Suprapubic skin (tissue), 4 donors: ENCODE measurements at regions not wholly inside any gene's neighbourhood (a gene's known extent, or its start where the extent isn't known, plus 50 kb on each side); places are given as distances from the start of the nearest gene placed in this dataset.

ENCODE experiments used
- DNase-seq, 2 donors: peaks; one replicate each; pipeline ENCODE4 v3.0.0-alpha.2; 2019; ENCODE audit warnings: low spot score in 2 of 2
- H3K27ac ChIP-seq: fragments of 200-600 bp; sonication (generic); one replicate; pipeline ENCODE4 v1.5.1; 2019
- H3K27me3 ChIP-seq: fragments of 200-600 bp; sonication (generic); one replicate; pipeline ENCODE4 v1.5.1; 2019
- H3K36me3 ChIP-seq: fragments of 200-600 bp; sonication (generic); one replicate; pipeline ENCODE4 v1.5.1; 2019
- H3K4me1 ChIP-seq: fragments of 200-600 bp; sonication (generic); one replicate; pipeline ENCODE4 v1.5.1; 2019
- H3K4me3 ChIP-seq: fragments of 200-600 bp; sonication (generic); one replicate; pipeline ENCODE4 v1.5.1; 2019; ENCODE audit warnings: mild to moderate bottlenecking
- H3K9me3 ChIP-seq: fragments of 200-600 bp; sonication (generic); one replicate; pipeline ENCODE4 v1.5.1; 2019
- EP300 ChIP-seq: sonication (generic); formaldehyde crosslinking; IDR thresholded peaks from one replicate; pipeline ENCODE4 v1.6.1; 2017; ENCODE audit warnings: antibody characterized with exemption
- POLR2A ChIP-seq, 2 donors: fragments of 450-650 bp; IDR thresholded peaks; one replicate each; pipeline ENCODE4 v1.6.1; 2017; ENCODE audit warnings: antibody characterized with exemption in 2 of 2, mild to moderate bottlenecking in 2 of 2, moderate library complexity in 2 of 2
- POLR2AphosphoS5 ChIP-seq, 3 donors: sonication (generic); formaldehyde crosslinking; IDR thresholded peaks; one replicate each; pipeline ENCODE4 v1.6.1; 2017; ENCODE audit warnings: antibody characterized with exemption in 3 of 3
- WGBS: methylation state at CpG from one replicate; pipeline ENCODE4 v1.1.5; 2018; 5-methylcytosine and 5-hydroxymethylcytosine counted together
- TF ChIP-seq, protein P1 (sequence below), 2 donors: fragments of 200-600 bp in 1 of 2; fragments of 450-650 bp in 1 of 2; sonication (generic) in 1 of 2; IDR thresholded peaks; one replicate each; pipeline ENCODE4 v1.5.1; 2016 to 2019; ENCODE audit warnings: antibody characterized with exemption in 2 of 2, mild to moderate bottlenecking in 1 of 2, moderate library complexity in 1 of 2

DNA sequence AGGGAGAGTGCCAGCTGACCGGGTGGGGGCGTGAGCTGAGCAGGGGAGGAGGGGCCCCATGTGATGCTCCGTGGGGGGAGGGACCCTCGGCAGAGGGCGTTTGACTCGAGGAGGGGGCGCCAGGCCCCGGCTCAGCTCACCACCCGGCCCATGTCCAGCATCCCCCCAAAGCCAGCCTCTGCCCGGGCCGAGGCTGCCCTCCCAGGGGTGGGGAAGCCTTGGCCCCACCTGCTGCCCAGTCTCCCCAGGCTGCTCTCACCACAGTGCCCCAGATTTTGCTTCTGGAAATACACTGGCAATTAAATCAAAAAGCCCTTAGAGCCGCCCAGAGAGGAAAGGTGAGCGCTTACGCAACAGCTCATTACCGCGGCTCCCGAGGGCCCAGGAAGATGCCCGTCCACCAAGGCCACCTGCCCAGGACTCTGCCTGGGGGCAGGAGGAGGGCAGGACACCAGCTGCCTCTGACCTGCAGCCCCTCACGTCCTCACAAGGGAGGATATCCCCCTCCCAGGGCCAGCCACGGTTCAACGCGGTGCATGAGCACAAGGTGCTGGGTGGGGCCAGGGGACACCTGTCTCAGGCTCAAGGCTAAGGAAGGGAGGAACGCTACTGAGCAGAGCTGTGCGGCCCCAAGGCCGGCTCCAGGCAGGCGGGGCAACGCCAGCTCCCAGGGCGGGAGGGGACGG is 70.0 kb upstream of the INPP5A start:
- Histone ChIP-seq H3K36me3 (no peaks in the 10 kb centered on the region), H3K27me3 (no peaks in the 10 kb centered on the region), H3K4me1 (peaks cover 38% of the 10 kb centered on the region), H3K9me3 (no peaks in the 10 kb centered on the region), H3K4me3 (peak overlapping the region; percentile 3), H3K27ac (no peak overlapping the region)
- TF ChIP-seq POLR2A (IDR thresholded peaks at IDR 0.05) (no peak), EP300 (no peak), POLR2AphosphoS5 (IDR thresholded peaks at IDR 0.05) (no peak)
- peak in 1 of 2 donors; percentile 65 for DNase-seq
- 20% methylated on average over 1 of the region's 29 CpGs for WGBS

DNA sequence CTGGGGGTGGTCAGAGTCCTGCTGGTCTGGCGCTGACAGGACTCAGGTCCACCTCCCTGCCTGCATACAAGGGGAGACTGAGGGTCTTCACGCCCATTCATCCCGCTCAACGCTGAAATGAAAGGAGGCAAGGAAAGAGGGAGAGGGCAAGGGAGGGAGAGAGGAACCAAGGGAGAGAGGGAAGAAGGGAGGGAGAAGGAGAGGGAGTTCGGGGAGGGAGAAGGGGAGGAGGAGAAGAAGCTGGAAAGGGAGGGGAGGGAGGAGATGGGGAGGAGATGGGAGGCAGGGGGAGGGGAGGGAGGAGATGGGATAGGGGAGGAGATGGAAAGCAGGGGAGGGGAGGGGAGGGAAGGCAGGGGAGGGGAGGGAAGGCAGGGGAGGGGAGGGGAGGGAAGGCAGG is 69.4 kb upstream of the INPP5A start:
- Histone ChIP-seq H3K4me3 (no peak overlapping the region), H3K9me3 (no peaks in the 10 kb centered on the region), H3K27me3 (no peaks in the 10 kb centered on the region), H3K36me3 (no peaks in the 10 kb centered on the region), H3K4me1 (peaks cover 38% of the 10 kb centered on the region), H3K27ac (no peak overlapping the region)
- TF ChIP-seq EP300 (no peak), POLR2A (IDR thresholded peaks at IDR 0.05) (no peak), POLR2AphosphoS5 (IDR thresholded peaks at IDR 0.05) (no peak)
- TF ChIP-seq, protein P1, sequence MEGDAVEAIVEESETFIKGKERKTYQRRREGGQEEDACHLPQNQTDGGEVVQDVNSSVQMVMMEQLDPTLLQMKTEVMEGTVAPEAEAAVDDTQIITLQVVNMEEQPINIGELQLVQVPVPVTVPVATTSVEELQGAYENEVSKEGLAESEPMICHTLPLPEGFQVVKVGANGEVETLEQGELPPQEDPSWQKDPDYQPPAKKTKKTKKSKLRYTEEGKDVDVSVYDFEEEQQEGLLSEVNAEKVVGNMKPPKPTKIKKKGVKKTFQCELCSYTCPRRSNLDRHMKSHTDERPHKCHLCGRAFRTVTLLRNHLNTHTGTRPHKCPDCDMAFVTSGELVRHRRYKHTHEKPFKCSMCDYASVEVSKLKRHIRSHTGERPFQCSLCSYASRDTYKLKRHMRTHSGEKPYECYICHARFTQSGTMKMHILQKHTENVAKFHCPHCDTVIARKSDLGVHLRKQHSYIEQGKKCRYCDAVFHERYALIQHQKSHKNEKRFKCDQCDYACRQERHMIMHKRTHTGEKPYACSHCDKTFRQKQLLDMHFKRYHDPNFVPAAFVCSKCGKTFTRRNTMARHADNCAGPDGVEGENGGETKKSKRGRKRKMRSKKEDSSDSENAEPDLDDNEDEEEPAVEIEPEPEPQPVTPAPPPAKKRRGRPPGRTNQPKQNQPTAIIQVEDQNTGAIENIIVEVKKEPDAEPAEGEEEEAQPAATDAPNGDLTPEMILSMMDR (IDR thresholded peaks at IDR 0.05), result no peak
- no peak for DNase-seq
- WGBS, result 49% methylated on average over 5 of the region's 5 CpGs

DNA sequence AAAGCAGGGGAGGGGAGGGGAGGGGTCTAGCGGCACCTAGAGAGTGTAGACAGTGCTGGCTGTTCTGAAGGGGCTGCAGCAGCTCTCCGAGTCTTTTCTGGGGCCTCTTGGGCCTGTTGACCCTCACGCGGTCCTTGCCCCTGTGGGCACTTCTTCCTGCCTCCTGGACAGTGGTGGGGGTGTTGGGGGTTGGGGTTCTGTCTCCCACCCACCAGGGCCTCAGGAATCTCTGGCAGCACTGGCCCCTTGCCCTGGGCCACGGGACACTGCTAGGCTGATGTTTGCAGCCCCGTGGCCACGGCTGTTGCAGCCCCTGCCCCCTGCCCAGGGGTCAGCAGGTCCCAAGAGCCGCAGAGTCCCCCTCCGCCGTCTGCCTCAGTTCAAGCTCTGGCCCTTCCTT is 68.9 kb upstream of the INPP5A start:
- TF ChIP-seq EP300, result no peak
- TF ChIP-seq, protein P1 (IDR thresholded peaks at IDR 0.05), result no peak
- TF ChIP-seq POLR2AphosphoS5 (IDR thresholded peaks at IDR 0.05), result no peak
- TF ChIP-seq POLR2A (IDR thresholded peaks at IDR 0.05), result no peak
- WGBS, result 70% methylated on average over 9 of the region's 10 CpGs
- DNase-seq, result peak in 1 of 2 donors; percentile 61
- Histone ChIP-seq H3K4me1 (peaks cover 37% of the 10 kb centered on the region), H3K4me3 (no peak overlapping the region), H3K27ac (no peak overlapping the region), H3K9me3 (no peaks in the 10 kb centered on the region), H3K27me3 (no peaks in the 10 kb centered on the region), H3K36me3 (no peaks in the 10 kb centered on the region)

DNA sequence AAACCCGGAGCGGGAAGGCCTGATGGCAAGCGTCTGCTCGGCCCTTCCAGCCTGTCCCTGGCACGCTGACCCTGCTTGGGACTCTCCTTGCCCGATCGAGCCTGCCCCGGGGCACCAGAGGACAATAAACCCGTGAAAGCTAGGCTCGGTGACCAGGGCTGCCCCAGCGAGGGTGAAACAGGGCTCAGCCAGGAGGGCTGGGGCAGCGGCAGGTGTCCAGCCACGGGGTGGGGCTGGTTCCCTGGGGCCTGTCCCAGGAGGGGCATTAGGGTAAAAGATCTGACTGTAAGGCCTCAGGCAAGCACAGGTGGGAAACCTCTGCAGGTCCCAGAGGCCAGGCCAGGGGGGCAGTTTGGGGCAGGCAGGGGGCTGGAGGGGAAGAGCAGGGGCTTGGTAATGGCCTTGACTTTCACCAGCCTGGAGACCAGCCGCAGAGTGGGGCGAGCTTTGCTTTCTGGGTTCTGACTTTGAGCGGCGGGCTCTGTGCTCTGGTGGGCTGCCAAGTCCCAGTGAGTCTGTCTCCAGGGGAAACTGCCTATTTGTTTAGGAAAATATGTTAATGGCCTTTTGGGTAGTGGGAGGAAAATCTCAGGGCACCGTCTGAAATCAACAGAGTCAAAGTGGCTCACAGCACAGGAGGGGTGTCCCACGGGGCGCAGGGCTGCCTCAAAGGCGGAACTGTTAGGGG is 68.2 kb upstream of the INPP5A start:
- no peak for TF ChIP-seq POLR2A (IDR thresholded peaks at IDR 0.05)
- TF ChIP-seq POLR2AphosphoS5 (IDR thresholded peaks at IDR 0.05), result no peak
- TF ChIP-seq, protein P1 (IDR thresholded peaks at IDR 0.05), result no peak
- TF ChIP-seq EP300, result no peak
- Histone ChIP-seq H3K4me1 (peaks cover 30% of the 10 kb centered on the region), H3K9me3 (no peaks in the 10 kb centered on the region), H3K4me3 (no peak overlapping the region), H3K27ac (no peak overlapping the region), H3K27me3 (no peaks in the 10 kb centered on the region), H3K36me3 (no peaks in the 10 kb centered on the region)
- 53% methylated on average over 20 of the region's 21 CpGs for WGBS
- peak in 1 of 2 donors; percentile 62 for DNase-seq

DNA sequence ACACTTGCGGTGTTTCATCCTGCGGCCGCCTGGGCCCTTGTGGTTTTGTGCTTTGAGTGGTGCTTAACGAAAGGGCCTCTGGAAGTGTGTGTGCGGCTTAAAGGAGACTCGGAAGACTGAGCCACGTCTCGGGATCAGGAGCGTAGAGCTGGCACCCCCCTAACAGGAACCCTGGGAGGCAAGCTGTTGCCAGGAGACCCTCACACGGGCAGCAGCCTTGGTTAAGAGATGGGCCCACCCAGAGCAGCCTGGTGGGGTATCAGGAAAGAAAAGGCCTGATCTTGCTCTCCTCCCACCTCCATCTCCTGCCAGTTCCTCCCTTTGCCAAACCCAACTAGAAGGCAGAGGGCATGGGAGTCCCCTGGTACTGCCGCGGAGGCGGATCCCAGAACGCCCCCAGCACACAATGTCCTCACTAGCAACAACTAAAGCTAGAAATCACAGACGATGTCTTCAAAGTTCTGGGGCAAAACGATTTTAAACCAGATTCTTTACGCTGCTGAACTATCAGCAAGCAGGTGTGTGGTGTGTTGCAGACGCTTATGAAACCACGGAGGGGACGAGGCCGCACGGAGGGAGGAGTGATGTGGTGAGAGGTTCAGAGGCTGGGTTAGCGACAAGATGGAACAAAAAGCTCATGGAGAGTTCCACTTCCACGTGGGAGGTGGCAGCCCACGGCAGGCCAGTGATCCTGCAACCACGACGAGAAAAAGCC is 67.0 kb upstream of the INPP5A start:
- peaks cover 18% of the 10 kb centered on the region for H3K4me1 ChIP-seq
- H3K9me3 ChIP-seq, result no peaks in the 10 kb centered on the region
- H3K4me3 ChIP-seq, result no peak overlapping the region
- 77% methylated on average over 26 of the region's 27 CpGs for WGBS
- DNase-seq, result peak in 1 of 2 donors; percentile 50
- H3K27me3 ChIP-seq, result no peaks in the 10 kb centered on the region
- no peaks in the 10 kb centered on the region for H3K36me3 ChIP-seq
- H3K27ac ChIP-seq, result no peak overlapping the region
- no peak for TF ChIP-seq POLR2AphosphoS5 (IDR thresholded peaks at IDR 0.05)
- TF ChIP-seq EP300, result no peak
- no peak for TF ChIP-seq POLR2A (IDR thresholded peaks at IDR 0.05)
- TF ChIP-seq, protein P1 (IDR thresholded peaks at IDR 0.05), result no peak
